GM21528 (cell line): ENCODE measurements at regions not wholly inside any gene's neighbourhood (a gene's known extent, or its start where the extent isn't known, plus 50 kb on each side); places are given as distances from the start of the nearest gene placed in this dataset.
"Not testable (repeated sequence)": the region's sequence is repeated elsewhere in the genome, so short reads cannot be mapped to it uniquely, and the experiment has no call there.

ENCODE experiments used
- ATAC-seq: cut with Tn5 transposase; IDR thresholded peaks from one replicate; pipeline ENCODE4 v1.9.1; 2021; ENCODE audit warnings: mild to moderate bottlenecking, moderate library complexity; ENCODE audit not compliant: unreplicated experiment, low FRiP score

DNA sequence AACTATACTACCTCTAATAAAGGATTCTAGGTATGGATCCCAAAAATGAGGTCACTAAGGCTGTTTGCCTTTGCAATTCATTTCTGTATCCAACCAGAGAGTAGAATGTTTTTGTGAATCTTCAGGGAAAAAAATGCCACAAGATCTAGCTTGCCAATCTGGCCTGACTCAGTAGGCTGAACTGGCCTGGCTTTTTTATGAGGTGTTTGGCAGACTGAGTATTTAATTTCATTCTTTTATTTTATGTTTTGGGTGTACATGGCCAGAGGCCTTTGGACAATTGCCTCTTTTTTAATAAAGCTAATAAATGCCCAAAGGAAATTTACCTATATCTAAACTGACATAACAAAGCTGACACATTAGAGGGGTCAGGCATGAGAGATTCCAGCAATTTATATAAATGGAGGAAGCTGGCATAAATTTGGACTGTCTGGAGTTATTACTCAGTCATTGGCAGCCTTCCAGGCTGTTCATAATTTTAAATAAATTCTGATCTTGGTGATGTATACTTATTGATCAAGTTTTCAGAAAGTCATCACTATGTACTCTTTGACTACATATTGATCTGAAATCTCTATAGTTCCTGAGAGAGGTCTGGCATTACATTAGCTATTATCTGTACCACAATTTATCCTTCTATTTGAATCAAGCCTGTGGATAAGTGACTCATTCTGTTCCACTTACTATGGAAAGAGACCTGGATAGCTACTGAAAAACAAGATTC, 376.4 kb upstream of the NOCT start:
- ATAC-seq, result no peak

DNA sequence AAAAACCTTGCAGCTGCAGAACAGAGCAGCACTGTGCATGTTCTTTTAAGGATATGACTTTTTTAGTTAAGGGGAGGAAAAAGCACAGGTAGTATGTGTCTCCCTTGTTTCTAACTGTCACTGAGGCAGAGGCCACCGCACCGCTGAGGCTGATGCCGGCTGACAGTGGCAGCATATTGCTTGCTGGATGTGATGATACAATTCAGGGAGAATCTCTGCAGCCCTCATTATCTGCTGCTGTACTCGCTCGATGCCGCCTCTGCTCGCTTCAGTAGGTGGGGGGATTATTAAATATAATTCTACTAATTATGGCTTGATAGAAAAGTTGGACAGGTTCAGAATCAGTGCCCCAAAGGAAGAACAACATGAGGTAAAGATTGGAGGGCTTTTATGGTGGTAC, 378.8 kb upstream of the NOCT start:
- no peak for ATAC-seq

DNA sequence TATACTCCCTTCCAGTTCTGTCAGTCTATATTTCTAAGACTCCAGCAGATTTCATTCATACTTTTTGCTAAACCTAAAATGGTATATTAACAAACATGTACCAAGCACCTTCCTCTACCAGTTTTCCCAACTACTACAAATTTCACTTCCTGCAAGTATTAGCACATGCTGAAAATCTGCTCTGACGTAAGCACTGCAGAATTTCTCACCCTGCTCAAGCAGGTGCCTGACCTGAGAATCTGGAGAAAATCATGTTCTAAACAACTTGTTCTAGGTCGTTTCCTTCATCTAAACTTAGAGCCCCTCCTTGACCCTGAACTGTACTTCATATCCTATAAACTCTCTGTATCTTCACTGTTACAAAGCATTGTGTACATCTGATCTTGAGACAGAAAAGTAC, 380.7 kb upstream of the NOCT start:
- ATAC-seq, result no peak

DNA sequence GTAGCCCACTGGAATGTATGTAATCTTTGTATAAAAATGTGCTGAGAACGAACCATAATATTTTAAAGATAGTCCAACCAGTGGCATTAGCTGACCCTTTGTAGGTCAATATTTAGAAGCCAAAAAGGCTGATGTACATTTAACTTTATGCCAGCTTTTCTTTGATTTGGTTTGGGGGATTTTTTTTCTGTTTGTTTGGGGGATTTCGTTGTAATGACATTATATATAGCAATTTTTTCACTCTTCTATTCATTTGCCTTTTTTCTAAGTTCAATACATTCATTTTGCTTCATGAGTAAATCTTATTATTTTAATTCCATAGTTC, 382.0 kb upstream of the NOCT start:
- ATAC-seq, result no peak

DNA sequence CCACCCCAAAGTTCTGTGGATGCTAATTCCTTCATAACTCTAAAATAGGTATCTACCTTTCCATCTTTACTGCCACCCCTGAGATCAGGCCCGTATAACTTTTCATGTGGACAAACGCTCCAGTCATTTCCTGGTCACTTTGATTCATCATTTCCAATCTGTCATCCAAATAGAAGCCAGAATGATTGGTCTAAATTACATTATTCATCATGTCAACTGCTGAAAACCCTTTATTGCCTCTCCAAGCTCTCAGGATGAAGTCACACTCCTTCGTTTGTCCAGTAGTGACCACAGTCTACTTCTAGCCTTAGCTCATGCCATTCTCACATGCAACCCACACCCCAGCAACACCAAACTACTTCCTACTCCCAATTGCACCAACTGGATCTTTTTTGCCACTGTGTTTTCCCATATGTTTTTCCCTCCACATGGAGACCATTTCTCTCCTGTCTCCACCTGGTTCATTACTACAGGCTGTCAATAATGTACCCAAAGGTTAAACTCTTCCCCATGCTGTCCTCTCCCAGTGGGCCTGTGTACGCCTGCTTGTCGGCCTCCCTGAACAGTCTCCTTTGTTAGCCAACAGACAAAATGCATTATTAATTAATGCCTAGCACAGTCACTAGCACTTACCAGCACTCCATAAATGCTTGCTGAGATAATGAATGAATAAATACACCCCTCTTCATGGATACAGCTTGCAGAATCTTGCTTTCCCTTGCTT, 382.6 kb upstream of the NOCT start:
- ATAC-seq, result no peak

DNA sequence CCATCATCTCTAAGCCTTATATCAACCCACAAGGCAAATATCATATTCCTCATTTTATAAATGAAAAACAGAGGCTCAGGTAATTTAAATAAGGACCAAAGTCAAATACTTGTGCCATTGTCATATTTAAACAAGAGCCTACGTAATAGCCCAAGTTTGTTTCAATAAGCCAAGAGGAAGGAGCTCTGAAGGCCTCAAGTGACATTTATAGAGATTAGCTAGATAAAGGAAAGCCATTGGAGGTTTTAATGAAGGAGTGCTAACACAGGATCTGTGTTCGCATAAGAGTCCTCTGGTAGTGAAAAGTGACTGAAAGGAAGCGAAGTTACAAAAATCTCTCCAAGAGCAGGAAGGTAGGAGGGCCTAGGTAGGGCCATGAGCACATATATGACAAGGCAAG, 384.9 kb upstream of the NOCT start:
- ATAC-seq, result no peak

DNA sequence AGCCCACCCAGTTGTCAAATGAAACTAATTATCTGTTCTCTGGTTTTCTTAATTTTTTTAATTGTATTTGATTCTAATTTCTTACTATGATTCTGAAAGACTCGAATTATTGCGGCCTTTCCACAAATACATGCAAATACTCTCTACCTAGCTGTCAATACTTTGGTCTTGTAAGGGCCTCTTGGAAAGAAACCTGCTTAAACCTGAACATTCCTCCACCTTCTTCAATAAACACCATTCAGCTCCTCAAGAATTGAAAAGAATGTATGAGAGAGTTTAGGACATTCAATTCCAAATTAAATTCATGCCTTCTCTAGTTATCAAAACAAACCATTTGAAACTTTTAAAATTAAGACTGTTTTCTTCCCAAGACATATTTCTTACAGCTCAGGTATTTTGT, 385.9 kb upstream of the NOCT start:
- no peak for ATAC-seq

DNA sequence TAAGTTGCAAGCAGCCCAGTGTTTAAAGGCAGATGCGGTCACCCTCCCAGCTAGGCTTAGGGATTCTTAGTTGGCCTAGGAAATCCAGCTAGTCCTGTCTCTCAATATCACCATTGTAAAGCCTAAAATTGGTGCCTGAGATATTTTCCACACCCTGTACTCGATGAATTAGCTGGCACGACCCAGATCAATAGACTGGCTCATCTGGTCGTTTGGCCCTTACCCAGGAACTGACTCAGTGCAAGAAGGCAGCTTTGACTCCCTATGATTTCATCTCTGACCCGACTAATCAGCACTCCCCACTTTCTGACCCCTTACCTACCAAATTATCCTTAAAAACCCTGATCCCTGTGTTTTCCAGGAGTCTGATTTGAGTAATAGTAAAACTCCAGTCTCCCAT, 384.9 kb upstream of the SLC7A11 start:
- no peak for ATAC-seq

DNA sequence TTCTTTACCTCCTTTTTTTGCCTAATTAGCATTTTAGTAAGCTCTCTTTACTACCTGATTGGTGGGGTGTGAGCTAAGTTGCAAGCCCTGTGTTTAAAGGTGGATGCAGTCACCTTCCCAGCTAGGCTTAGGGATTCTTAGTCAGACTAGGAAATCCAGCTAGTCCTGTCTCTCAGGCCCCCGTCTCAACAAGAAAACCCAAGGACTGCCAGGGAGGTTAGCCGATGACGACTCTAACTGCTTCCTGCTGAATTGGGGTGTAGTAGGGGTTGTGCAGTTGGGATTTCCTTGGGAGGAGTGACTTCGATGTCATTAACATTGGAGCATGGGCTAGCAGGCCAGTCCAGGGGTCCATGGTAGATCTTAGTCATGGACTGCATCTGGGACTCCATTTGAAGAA, 380.2 kb upstream of the SLC7A11 start:
- ATAC-seq, result not testable (repeated sequence)

DNA sequence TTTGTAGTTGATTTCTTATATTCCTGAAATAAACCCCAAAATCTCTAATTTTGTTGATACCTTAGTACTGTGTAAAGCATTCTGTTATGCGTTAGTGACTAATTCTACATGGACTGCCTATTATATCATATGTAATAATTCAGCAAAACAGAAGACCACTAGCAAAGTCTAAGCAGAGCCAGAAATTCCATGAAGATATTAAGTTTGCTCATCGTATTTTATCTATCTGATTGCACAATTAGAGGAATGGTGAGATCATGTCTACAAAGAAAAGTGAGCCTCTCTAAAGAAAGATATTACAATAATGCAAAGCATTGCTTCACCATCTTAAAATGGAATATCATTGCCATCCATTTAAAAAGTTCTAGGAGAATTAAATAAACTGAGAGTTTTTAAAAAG, 374.6 kb upstream of the SLC7A11 start:
- no peak for ATAC-seq

DNA sequence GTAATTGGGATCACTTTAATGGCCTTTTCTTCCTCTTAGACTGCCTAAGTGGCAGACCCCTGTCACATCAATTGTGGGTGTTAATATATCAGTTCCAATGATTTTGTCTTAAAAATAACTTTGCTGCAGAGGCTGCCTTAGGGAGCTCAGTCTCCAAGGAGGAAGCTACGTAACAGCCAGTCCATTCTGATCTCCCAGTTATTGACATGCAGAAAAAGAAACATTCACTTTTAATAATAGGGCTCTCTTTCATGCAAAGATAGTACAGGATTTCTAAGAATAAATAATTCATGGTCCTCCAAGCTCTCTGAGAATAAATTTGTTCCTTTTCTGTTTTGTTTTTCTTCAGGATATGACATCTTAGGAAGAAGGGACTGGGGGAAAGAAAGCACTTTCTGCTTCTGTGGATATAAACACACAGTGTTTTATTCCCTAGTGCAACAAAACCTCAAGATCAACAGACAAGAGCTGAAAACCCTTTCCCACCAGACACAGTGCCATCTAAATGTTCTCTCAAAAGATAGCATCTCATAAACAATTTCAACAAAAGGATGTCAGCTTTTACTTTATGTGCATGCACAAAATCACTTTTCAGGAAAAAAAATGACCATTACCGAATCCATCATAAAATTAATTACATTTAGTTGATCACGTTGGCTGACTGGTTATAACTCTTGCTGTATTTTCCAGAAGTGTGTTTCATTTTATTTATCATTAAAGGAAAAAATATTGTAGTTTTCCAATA, 372.4 kb upstream of the SLC7A11 start:
- ATAC-seq, result no peak

DNA sequence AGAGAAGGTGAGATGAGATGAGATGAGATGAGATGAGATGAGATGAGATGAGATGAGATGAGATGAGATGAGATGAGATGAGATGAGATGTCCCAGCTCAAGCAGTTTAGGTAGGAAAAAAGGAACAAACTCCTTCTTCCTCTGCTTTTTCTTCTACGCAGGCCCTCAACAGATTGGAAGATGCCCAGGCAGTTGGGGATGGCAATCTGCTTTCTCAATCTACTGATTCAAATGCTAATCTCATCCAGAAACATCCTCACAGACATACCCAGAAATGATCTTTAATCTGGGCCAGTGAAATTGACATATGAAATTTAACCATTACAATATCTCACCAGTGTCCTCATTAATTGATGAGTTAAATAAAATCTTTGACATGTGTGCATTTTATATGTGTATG, 370.3 kb upstream of the SLC7A11 start:
- no peak for ATAC-seq

DNA sequence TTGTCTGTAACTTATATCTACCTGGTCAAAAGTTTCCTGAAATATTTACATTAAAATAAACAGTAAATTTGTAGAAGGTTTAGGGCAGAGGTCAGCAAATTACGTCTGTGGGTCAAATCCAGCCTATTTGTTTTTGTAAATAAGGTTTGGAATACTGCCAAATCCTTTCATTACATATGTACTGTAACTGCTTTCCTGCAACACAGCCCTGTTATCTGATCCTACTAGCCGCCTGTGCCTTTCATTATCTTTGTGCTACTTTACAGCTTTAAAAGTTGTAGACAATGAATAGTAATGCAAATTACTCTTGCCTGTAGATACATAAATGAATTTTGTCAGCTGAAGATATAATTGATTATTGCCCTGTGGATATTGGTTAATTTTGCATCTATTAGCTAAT, 369.6 kb upstream of the SLC7A11 start:
- no peak for ATAC-seq

DNA sequence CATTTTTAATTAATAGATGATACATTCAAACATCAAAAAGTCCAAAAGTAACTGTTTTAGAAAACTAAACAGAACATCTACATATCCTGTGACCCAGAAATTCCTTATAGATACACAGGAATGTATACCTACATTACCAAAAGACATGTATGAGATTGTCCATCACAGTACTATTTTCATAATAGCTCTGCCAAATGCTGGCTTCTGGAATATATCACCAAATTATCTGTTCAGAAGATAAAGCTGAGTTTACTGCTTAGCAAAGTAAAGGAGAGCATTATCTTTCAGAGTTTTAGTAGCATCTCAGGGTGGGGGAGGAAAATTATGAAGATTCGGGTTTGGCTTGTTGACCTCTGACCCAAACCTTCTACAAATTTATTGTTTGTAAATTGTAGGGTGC, 368.9 kb upstream of the SLC7A11 start:
- ATAC-seq, result no peak

DNA sequence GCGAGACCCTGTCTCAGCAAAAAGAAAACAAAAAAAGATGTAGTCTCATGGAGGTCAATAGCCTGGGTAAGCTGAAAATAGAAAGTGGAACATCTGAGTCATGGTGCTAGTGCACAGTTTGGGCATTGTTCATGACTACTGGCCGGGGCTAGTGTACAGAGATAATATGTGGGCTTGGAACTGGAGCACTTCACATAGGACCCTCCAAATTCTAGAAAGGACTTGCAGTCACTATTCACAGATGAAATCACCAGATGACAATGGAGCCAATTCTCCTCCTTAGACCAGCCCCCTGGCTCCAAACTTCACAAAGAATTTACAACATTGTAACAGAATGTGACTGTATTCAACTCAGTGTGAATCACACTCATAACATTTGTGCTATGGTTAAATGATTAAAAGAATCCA, 367.8 kb upstream of the SLC7A11 start:
- ATAC-seq, result no peak

DNA sequence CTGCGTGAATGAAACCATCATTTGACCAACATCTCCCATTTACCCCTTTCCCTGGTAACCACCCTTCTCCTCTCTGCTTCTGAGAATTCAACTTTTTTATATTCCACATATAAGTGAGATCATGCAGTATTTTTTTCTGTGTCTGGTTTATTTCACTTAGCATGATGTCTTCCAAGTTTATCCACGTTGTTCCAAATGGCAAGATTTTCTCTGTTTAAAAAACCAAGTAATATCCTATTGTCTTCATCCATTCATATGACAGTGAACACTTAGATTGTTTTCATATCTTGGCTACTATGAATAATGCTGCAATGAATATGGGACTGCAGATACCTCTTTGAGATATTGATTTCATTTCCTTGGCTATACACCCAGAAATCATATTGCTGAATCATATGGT, 362.4 kb upstream of the SLC7A11 start:
- ATAC-seq, result no peak

DNA sequence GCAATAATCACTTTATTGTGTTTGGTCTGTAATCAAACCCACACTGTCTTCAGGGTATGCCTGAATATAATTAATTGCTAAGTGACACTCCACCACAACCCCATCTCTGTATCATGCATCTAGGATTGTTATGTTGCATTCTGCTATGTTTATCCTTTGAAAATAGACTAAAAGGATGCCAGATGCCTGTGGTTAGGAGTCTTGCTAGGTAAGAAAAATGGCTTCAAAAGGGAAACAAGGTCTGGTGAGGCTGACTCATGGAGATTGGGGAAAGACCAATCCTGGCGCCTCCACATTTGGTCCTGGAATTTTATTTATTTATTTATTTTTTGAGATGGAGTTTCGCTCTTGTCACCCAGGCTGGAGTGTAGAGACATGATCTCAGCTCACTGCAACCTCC, 360.5 kb upstream of the SLC7A11 start:
- no peak for ATAC-seq

DNA sequence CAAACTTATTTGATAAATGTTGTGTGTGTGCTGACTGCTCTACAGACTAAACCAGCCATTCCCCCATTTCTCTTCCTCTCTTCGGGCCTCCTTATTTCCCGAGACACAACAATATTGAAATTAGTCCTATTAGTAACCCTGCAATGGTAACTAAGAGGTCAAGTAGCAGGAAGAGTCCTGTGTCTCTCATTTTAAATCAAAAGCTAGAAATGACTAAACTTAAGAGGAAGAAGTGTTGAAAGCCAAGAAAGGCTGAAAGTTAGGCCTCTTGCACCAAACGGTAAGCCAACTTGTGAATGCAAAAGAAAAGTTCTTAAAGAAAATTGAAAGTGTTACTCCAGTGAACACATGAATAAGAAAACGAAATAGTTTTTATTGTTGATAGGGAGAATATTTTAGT, 357.8 kb upstream of the SLC7A11 start:
- no peak for ATAC-seq

DNA sequence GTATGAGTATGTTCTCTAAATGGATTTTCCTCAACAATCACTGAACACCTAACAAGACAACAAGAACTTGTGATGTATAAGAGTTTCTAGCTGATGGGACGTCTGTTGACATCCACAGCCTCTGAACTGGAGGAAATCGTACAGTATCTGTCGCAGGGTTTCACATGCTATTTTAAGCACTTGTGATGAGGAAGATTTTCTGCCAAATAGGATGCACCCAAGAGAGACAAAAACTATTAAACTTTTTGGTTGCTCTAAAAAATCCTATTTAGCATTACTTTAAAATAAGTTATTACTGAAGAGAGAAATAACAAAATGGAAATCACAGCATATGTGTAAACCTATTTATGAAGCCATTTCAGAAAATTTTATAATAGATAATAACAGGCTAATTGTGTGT, 356.1 kb upstream of the SLC7A11 start:
- ATAC-seq, result no peak

DNA sequence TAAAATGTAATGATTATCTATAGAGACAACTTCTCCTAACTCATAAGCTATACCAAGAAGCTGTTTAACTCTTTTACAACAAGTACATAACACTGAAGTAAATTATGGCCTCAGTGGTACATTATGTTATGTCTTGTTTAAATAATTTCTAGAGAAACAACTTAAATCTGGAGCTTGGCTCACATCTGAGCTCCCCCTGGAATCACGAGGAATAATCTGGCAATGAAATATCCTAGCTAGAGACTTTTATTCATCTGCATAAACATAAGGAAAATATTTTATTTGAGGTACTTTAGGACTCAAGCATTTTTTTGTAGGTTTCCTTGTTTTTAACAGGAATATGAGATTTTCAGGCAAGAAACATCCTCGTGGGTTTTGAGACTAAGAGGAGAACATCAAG, 354.7 kb upstream of the SLC7A11 start:
- ATAC-seq, result no peak

DNA sequence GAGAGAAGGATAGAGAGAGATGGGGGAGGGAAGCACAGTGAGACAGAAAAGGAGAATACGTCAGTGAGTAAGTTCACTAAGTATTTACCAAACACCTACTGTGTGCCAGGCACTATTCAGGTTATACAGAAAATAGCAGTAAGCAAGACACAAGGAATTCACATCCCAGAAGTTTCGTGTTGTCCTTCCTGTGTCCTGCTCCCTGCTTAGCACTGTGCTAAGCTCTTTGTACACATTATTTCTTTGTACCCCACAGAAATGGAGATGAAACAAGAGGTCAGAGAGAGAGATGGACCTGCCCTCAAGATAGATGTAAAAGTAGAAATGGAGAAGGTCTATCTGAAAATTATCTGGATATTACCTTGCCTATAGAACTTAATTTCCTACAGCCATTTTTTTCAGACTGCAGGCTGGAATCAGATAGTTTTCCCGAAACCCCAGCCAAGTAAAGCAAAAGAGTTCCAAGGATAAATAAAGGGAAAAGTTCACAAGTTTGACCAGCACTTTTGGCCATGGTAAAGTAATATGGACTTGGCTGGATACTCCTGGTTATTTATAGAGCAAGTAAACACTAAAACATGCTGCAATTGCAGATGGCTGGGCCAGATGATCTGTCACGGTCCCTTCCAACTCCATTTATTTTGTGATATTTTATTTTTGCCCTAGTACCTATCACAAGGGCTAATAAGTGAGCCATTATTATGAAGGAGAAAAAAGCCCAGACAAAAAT, 353.7 kb upstream of the SLC7A11 start:
- no peak for ATAC-seq
